Right forelimb (tissue), 1 donor: ENCODE measurements at regions not wholly inside any gene's neighbourhood (a gene's known extent, or its start where the extent isn't known, plus 50 kb on each side); places are given as distances from the start of the nearest gene placed in this dataset.
"Not testable (repeated sequence)": the region's sequence is repeated elsewhere in the genome, so short reads cannot be mapped to it uniquely, and the experiment has no call there.

Experiments used
- DNase-seq: peaks from one replicate; pipeline ENCODE4 v3.0.0-alpha.2; 2018

DNA sequence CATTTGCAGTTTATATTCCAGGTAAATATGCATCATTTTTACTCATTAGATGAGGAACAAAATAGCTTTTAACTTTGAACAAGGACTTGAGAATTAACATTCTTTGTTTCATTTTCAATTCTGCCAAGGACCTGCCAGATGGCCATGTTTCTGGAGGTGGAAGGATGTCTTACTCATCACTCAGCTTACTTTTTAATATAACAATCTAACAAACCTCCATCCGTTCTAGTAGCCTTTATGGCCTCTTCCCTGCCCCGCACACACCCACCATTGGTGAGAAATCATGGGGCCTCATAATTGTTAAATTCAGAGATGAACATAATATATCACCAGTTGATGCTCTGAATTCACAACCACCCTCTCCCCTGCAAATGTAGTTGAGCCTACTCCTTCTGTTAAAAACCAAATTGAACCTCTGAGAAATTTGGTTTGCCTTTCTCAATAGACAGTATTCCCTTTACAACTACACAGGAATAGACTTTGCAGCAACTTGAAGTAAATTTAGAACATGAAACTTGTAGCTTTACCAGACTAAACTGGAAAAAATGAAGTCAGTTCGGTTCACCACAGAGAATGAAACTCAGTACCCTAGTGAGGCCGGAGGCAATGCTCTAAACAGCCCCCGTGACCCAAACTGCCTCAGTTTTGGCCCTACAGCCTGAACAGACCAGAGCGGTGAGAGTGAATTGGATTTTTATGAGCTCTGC, 50.1 kb upstream of the ACSL4 start:
- DNase-seq, result no peak

DNA sequence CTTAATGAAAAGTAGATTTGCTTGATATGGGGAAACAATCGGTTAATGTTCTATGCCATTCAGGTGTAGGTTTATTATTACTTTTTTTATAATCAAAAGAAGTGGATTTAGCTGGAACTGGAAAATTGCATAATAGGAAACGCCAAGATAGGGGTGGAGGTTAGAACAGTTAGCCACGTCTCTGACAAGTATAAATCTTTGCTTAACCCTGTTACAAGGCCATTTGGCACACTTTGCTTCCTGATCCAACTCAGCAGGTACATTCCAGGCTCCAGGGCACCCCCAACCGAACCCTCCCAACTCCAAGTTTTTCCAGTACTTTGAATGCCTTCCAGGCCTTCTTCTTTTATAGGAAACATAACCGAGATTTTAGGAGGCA, 50.6 kb upstream of the ACSL4 start:
- DNase-seq, result no peak

DNA sequence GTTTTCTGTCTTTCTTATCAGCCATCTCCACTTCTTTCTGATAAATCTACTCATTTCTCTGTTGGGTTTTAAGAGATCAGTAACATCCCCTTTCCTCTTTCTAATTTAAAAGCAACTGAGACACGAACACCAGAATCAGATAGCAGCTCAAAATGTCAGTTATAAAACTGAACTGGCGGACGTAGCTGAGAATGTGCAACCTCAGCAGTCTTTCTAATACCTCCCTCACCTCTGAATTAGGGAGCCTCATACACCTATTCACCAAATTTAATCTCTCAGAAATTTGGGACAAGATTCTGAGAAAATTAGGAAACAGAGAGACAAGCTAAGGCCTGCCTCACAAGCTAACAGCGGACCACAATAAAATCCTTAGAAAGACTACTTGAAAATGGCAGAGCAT, 52.0 kb upstream of the ACSL4 start:
- no peak for DNase-seq

DNA sequence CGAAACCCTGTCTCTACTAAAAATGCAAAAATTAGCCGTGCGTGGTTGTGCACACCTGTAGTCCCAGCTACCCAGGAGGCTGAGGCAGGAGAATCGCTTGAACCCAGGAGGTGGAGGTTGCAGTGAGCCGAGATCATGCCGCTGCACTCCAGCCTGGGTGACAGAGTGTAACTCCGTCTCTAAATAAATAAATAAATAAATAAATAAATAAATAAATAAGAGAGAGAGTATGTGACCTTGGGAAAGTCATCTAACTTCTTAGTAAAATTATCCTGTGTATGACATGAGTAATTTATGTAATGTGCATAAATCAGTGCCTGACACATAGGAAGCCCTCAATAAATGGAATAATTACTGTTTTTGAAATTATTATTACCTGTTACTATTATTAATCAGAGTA, 57.5 kb upstream of the ACSL4 start:
- DNase-seq, result not testable (repeated sequence)

DNA sequence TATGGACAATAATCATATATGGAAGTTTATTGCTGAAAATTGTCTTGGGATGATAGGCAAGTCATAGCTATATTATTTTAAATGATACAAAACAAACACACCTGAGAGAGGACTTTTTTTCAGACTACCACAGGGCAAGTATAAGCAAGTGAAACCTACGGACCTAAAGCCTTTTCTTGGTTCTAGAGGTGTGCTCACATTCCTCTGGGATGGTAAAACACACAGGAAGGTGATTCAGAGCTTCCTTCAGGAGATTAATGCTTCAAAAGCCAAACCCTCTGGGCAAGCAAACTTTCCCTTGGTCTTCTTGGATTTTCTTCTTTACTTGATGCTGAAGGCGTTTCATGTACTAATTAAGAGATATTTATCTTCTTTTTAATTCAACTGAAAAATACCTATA, 60.1 kb upstream of the ACSL4 start:
- DNase-seq, result no peak

DNA sequence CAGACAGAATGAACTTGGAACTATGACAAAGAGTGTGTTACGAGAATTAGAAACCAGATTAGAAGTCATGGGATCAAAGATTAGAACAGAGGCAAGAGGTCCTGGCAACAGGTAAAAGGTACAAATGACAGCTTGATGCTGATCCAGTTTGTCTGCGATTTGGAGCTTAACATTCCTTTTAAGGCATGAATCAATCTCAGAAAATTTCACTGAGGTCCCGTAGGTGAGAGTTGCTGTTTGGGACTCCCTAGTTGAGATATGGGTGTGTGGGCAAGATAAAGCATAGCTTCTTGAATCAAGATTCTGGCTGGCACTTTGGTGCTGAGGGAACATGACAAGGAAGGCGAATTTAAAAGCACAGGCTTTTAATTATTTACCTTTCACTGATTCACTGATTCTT, 62.6 kb upstream of the ACSL4 start:
- DNase-seq, result no peak

DNA sequence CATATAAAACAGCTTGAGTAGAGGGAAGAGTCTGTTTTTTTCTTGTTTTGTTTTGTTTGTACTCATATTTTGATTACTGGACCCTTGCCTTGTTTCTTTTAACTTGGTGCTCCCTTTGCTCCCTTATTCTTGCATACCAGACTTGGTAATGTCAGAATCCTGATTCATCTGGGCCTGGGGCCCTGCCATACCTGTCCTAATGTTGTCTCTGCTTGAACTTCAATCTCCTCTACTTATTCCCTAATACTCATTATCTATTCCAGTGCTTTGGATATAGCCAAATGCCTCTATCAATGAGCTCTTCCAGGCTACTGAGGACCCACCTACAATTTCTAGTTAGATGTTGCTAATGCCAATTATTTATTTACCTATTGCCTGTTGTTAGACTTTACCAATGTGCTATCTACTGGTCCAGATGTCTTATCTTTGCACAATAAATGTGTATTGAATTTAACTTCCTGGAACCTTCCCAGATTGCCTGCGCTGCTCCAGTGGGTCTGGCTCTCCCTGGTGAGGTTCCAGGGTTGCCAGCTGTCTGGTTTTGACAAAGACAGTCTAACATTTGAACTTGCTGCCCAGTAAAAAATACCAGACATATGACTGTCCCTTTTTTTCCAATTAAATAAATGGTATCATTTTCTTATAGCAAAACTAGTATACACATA, 64.4 kb upstream of the ACSL4 start:
- DNase-seq, result no peak

DNA sequence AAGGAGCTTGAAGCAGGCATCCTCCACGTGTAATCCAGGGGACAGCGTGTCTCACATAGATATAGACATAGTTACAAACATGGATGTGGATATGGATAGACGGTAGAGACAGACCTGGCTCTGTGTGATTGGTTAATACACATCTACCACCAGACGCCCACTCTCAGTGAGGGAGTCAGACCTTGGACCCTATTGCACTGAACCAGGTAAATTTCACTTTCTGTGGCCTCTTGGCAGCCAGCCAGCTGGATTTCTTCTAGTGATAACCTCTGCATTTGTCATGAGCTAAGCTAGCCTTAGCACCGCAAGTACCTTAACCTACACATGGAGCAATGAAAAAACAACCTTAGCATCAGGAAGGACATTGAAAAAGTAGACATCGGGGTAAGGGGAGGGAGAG, 79.2 kb upstream of the ACSL4 start:
- DNase-seq, result no peak

DNA sequence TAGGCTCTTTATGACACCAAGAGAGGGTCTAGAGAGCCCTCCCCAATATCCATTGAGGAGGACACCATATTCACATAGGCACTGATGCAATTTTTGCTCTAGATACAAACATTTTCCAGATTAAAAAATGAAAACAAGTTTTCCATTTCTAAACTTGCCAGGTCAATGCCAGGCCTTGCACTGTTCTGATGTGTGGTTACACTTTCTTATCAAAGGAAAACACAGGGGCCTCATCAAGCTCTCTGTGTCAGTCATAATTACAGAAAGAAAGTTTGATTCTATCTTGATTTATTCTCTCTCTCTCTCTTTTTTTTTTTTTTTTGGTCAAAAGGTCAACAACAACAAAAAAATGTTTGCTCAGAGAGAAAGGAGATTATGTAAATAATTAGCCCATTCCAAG, 80.2 kb upstream of the ACSL4 start:
- no peak for DNase-seq

DNA sequence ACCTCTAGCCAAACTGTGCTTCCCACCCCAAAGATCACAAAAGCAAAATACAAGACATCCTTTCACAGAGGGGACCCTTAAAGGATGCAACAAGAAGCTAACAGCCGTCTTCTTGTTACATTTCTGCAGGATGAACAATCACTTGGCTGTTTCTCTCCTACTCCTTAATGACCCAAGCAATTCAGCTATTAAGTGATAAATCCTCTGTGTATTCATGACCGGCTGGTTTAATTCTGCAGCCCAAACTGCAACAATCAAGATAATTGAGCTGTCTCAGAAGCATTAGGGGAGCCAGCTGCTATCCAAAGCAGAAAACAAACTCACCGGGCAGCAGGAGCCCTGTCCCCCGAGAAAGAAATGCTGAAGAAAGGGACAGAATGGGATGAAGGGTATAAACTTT, 85.9 kb upstream of the ACSL4 start:
- DNase-seq, result no peak

DNA sequence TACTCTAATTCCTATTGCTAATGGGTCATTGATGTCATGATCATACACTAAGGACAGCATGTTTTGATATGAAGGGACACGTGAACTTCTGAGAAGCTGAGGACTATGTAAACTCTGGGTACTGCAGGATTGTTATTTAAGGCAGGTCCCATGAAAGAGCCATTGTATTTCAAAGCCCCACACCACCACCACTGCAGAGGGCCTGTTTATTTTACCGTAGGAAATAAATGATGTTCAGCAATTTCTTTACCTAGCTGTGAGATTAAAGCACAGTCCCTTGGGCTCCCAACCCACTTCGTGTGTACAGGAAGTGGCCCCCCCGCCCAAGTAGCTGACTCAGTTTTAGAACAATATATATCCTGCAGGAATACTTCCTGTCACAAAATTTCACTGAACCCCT, 89.8 kb upstream of the ACSL4 start:
- DNase-seq, result no peak

DNA sequence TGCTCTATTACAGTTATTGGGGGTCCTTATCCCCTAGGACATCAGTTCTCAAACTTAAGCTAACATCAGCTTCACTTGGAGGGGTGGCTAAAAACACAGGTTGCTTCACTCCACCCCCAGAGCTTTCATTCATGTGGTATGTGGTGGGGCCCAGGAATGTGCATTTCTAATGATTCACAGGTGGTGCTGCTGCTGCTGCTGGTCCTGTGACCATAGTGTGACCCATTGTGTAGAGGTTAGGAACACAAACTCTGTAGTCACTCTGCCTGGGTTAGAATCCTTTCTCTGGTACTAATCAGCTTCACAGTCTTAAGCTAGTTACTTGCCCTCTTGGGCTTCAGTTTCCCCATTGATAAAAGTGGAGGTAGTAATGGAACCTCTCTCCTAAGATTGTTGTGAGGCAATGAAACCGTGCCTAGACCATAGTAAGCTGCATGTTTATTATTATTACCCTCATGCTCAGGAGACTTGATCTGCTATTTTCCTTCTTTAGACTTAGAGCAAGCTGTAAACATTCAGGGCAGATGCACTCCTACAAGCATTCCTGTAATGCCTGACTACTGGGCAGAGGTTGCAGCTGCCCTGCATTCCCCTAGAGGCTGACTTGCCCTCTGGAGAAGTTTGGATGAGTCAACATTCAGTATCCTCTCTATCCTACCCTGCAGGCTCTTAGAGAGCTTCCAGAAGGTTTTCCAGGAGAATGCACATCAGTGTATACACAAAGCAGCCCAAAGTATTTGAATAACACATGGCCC, 94.1 kb upstream of the ACSL4 start:
- no peak for DNase-seq

DNA sequence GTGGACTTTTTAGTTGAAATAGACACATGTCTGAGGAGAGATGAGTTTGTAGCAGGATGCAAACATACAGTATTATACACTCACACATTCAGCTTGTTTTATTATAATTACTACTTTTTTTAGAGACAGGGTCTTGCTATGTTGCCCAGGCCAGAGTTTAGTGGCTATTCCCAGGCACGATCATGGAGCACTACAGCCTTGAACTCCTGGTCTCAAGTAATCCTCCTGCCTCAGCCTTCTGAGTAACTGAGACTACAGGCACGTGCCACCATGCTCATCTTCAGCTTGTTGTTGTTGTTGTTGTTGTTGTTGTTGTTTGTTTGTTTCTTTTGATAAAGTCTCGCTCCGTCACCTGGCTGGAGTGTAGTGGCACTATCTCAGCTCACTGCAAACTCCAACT, 94.7 kb upstream of the ACSL4 start:
- no peak for DNase-seq

DNA sequence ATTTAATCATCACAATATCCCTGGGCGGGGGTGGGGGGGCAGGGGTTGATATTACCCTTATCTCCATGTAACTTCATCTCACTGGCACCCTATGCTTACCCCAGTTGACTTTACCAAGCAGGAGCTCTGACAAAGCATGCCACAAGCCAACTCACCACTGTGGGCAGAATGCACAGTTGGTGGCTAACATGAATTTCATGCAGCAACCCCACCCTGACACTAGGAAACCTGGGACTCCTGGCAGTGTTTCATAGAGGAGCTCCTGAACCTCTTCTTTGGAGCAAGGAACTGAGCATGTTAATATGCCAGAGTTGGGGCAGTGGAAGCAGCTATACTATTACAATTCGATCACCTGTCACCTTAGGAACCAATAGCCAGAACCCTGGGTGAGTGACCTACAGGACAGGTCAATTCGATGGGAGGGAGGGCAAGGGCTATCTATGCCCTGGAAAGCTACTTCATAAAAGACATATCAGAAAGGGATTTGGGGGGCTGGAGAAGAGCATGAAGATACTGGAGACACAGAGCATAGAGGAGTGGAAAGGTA, 97.2 kb upstream of the ACSL4 start:
- DNase-seq, result no peak

DNA sequence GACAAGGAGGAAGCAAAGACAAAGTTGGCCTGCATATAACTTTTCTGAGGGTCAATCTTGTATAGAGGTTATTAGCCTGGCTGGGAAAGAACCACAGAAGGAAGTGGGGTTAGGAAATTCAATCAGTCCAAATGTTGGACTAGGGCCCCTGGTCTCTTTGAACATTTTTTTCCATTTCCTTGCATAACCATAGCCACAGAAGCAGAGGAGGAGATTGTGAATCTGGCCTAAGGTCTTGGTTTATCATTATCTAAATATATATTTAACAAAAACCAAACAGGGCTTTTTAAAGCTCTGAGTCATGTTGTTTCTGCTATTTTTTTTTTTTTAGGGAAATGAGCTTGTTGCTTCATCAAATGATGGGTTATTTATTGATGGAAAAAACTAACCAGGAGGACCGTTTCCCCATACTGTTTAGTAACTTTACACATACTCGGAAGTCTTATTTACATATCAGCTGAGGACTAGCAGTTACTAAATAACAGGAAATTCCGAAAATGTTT, 97.7 kb upstream of the ACSL4 start:
- no peak for DNase-seq

DNA sequence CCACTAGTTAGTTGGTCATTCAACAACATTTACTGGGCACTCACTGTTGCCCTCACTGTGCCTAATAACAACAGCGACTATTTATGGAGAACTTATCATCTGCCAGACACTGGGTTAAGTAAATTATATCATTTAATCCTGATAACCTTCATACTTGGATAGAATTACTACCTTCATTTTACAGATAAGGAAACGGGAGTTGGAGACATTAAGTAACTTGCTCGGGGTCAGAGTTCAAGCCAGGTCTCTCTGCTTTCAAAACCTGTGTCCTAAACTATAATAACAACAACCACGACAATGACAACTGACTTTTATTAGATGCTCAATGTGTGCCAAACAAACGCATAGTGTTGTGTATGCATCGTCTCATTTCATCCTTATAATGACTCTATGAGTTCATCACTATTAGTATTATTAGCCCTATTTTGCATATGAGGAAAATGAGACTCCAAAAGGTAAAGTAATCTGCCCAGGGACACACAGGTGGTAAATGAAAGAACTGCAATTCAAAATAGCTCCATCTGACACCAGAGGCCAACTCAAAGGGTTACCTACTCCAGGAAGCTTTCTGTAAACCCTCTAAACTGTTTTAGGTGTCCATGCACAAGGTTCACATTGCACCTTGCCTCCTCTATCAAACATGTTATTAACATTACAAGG, 98.4 kb upstream of the ACSL4 start:
- no peak for DNase-seq

DNA sequence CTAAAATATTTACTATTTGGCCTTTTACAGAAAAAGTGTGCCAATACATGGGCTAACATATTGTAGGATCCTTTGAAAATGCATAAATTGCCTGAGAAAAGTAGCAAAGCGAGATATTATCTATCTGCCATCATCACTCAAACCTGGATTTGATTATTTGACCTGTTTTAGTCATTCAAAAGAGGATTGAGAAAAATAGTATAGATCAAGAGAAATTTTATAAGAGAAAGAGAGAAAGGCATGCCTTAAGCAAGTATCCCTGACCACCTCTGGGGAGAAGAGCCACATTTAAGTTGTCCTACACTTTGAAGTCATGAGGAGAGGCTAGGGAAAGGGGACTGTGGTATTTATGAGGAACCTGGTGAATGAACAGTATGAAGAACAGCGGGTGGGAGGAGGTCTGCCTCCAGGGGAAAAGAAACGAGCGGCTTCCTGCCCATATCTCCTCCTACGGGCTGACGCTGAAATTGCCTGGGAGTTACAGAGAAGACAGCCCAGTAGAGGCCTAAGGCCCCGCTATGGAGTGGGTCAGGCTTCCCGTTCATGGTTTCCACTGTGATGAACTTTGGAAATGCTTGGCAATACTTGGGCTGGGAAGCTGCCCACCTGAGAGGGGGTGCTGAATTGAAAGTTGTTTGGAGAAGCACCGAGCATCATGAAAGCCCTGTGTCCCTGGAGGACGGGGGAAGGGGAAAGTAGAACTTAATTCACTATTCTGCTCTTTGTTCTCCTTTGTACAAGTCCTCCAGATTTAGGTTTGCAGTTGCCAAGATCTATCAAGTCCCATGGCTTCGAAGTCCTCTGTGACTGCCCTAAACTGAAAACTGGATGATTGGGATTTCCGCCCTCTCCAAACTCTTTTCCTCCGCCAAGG, 106.9 kb upstream of the ACSL4 start:
- DNase-seq, result no peak

DNA sequence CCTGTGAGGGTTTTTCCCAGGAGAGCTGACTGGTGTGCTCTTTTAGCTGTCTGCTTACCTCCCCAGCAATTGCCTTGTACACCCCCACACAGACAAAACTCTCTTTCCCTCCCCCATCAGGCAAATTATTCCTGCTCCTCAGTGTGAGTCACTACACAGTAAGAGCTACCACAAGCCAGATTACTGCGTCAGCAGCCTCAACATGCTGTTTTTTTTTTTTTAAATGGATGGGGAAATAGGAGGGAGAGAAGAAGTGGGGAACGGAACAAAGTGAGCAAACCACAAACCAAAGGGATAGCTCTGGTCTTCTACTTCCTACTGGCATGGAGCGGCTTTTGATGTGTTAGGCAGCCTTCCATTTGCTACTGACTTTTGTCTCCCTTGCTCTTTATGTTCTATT, 107.5 kb upstream of the ACSL4 start:
- DNase-seq, result no peak

DNA sequence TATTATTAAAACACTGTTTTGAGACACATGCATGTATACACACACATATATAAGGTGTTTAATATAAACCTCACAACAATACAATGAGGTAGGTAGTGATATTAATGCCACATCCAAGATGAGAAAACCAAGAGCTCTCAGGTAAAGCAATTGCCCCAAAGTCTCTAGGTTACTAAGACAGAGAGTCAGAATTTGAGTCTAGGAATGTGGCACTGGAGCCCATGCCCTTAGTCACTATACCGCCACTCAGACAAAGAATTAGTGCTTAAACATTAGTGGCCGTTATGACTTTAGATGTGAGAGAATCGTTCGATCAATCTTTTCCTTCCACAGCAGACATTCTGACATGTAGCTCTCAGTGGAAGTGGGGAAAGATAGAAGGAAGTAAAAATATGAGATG, 108.2 kb upstream of the ACSL4 start:
- DNase-seq, result no peak

DNA sequence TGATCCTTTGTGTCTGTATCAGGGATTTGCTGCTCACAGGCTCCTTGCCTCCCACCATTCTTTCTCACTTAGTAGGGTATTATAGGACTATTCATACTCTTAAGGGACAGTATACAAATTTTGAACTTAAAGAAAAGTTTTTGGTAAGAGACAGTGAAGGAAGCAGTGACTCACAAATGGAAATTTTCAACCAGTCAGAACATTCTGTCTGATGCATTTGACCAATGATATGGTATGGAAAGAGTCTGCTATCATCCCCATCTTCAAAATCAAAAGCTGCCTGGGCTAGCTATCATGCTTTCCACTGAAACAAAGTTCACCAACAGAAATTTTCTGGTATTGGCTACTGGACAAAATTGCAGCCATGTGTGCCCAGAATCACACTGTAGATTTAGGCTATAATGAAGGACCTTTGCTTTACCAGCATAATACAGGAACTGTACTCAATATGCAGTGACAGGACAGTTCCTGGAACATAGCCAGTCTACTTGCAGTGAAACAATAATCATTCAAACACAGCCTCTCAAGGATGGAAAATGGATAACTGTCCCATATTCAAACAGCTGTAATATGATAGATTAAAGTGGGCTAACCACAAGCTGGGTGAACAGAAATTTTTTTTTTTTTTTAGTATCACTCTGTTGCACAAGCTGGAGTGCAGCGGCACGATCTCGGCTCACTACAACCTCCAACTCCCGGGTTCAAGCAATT, 109.0 kb upstream of the ACSL4 start:
- DNase-seq, result no peak

DNA sequence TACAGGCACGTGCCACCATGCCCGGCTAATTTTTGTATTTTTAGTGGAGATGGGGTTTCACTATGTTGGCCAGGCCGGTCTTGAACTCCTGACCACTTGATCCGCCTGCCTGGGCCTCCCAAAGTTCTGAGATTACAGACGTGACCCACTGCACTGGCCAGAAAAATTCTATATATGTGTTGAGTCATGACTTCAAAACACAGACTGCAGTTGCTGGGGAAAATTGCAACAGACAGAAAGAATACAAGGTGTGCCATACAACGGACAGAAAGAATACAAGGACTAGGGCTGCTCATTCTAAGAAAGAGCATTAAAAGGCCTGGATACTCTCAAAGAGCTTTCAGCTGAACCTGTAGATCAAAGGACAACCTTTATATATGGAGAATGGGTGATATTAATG, 109.6 kb upstream of the ACSL4 start:
- DNase-seq, result no peak
